ENCODE measurements at regions not wholly inside any gene's neighbourhood (a gene's known extent, or its start where the extent isn't known, plus 50 kb on each side); places are given as distances from the start of the nearest gene placed in this dataset.

DNA sequence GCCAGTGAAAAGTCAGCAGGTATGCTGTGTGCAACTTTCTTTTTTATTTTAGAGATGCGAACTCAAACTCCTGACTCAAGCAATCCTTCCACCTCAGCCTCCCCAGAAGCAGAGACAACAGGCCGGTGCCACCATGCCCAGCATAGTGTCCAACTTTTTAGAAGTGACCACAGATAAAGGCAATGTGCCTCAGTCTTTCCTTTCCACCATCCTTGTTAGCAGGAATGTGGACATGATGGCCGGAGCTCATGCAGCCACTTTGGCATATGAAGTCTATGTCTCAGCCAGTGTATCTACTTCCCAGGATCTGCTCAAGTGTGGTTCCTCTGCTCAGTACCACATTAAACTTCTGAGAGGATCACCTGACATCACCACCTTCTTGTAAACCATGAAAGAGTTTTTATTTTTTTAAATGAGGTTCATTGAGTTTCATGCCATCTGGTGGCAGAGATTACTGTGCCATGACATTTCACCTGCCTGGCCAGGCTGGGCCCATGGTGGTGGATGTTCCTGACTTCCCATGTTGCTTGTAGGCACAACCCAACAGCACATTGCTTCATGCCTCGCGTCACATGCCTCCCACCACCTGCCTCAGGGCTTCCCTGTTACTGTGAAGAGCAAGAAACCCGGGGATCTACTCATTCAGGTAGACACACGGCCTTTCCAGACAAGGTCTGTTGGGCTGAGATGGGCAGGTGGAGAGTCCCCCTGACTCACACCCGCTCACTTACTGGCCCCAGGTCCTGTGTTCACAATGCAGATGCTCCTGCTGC, 216.5 kb downstream of the LY86 start:
- TF ChIP-seq, protein P1, sequence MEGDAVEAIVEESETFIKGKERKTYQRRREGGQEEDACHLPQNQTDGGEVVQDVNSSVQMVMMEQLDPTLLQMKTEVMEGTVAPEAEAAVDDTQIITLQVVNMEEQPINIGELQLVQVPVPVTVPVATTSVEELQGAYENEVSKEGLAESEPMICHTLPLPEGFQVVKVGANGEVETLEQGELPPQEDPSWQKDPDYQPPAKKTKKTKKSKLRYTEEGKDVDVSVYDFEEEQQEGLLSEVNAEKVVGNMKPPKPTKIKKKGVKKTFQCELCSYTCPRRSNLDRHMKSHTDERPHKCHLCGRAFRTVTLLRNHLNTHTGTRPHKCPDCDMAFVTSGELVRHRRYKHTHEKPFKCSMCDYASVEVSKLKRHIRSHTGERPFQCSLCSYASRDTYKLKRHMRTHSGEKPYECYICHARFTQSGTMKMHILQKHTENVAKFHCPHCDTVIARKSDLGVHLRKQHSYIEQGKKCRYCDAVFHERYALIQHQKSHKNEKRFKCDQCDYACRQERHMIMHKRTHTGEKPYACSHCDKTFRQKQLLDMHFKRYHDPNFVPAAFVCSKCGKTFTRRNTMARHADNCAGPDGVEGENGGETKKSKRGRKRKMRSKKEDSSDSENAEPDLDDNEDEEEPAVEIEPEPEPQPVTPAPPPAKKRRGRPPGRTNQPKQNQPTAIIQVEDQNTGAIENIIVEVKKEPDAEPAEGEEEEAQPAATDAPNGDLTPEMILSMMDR (IDR thresholded peaks at IDR 0.05; ENCODE audit: low read depth, low read length, missing input control): no peak
- TF ChIP-seq YY1 (IDR thresholded peaks at IDR 0.05): no peak
- TF ChIP-seq, protein P2, sequence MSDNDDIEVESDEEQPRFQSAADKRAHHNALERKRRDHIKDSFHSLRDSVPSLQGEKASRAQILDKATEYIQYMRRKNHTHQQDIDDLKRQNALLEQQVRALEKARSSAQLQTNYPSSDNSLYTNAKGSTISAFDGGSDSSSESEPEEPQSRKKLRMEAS (IDR thresholded peaks at IDR 0.05): no peak
- TF ChIP-seq, protein P3, sequence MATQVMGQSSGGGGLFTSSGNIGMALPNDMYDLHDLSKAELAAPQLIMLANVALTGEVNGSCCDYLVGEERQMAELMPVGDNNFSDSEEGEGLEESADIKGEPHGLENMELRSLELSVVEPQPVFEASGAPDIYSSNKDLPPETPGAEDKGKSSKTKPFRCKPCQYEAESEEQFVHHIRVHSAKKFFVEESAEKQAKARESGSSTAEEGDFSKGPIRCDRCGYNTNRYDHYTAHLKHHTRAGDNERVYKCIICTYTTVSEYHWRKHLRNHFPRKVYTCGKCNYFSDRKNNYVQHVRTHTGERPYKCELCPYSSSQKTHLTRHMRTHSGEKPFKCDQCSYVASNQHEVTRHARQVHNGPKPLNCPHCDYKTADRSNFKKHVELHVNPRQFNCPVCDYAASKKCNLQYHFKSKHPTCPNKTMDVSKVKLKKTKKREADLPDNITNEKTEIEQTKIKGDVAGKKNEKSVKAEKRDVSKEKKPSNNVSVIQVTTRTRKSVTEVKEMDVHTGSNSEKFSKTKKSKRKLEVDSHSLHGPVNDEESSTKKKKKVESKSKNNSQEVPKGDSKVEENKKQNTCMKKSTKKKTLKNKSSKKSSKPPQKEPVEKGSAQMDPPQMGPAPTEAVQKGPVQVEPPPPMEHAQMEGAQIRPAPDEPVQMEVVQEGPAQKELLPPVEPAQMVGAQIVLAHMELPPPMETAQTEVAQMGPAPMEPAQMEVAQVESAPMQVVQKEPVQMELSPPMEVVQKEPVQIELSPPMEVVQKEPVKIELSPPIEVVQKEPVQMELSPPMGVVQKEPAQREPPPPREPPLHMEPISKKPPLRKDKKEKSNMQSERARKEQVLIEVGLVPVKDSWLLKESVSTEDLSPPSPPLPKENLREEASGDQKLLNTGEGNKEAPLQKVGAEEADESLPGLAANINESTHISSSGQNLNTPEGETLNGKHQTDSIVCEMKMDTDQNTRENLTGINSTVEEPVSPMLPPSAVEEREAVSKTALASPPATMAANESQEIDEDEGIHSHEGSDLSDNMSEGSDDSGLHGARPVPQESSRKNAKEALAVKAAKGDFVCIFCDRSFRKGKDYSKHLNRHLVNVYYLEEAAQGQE (IDR thresholded peaks at IDR 0.05): no peak
- TF ChIP-seq GABPA (IDR thresholded peaks at IDR 0.05 in 1 of 2, conservative IDR thresholded peaks at IDR 0.05 in 1 of 2): no peak
- TF ChIP-seq, protein P4, sequence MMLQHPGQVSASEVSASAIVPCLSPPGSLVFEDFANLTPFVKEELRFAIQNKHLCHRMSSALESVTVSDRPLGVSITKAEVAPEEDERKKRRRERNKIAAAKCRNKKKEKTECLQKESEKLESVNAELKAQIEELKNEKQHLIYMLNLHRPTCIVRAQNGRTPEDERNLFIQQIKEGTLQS (IDR thresholded peaks at IDR 0.05): no peak
- no peak for TF ChIP-seq JUND (IDR thresholded peaks at IDR 0.05)
- TF ChIP-seq SP1 (IDR thresholded peaks at IDR 0.05): no peak
- no peak for TF ChIP-seq NR2F2 (IDR thresholded peaks at IDR 0.05)
- TF ChIP-seq, protein P5, sequence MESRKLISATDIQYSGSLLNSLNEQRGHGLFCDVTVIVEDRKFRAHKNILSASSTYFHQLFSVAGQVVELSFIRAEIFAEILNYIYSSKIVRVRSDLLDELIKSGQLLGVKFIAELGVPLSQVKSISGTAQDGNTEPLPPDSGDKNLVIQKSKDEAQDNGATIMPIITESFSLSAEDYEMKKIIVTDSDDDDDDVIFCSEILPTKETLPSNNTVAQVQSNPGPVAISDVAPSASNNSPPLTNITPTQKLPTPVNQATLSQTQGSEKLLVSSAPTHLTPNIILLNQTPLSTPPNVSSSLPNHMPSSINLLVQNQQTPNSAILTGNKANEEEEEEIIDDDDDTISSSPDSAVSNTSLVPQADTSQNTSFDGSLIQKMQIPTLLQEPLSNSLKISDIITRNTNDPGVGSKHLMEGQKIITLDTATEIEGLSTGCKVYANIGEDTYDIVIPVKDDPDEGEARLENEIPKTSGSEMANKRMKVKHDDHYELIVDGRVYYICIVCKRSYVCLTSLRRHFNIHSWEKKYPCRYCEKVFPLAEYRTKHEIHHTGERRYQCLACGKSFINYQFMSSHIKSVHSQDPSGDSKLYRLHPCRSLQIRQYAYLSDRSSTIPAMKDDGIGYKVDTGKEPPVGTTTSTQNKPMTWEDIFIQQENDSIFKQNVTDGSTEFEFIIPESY (IDR thresholded peaks at IDR 0.05): no peak
- TF ChIP-seq EGR1 (IDR thresholded peaks at IDR 0.05; ENCODE audit: low read depth in 2 of 2): no peak
- TF ChIP-seq FOXA1 (IDR thresholded peaks at IDR 0.05): no peak

Measured in liver (tissue), 3 donors.